ENCODE measurements at regions not wholly inside any gene's neighbourhood (a gene's known extent, or its start where the extent isn't known, plus 50 kb on each side); places are given as distances from the start of the nearest gene placed in this dataset.
A peak's percentile ranks its signal among the peaks of the same experiment; 100 is the strongest.

- Histone ChIP-seq H3K4me1 (no peaks in the 10 kb centered on the region), H3K36me3 (no peaks in the 10 kb centered on the region), H3K27me3 (replicated peaks in 1 of 7) (peaks cover 0 to 11% (median 0%) of the 10 kb centered on the region in 7 donors), H3K9me3 (no peaks in the 10 kb centered on the region), H3K27ac (no peak overlapping the region), H3K4me3 (no peak overlapping the region)
- 84 to 93% (median 86%) methylated on average over 5 of the region's 5 CpGs for WGBS, 5 donors
- peak; percentile 18 for DNase-seq
- TF ChIP-seq POLR2A (IDR thresholded peaks at IDR 0.05): no peak
- no peak for TF ChIP-seq POLR2AphosphoS5 (IDR thresholded peaks at IDR 0.05)
- no peak for TF ChIP-seq CTCF (IDR thresholded peaks at IDR 0.05 in 8 of 11, conservative IDR thresholded peaks at IDR 0.05 in 3 of 11)
- intact Hi-C loops (cut with DNase I; ENCODE audit: low total_unique reads): no loop called here
Measured at GRCh38 chr10:43971306-43971705, 322.6 kb upstream of the ZNF32 start.

- H3K36me3 ChIP-seq: no peaks in the 10 kb centered on the region
- DNase-seq: peak; percentile 35
- intact Hi-C loops (cut with DNase I; ENCODE audit: low total_unique reads): no loop called here
- WGBS, 5 donors: 82 to 90% (median 83%) methylated on average over 2 of the region's 2 CpGs
- H3K4me1 ChIP-seq: no peaks in the 10 kb centered on the region
- H3K4me3 ChIP-seq: no peak overlapping the region
- TF ChIP-seq POLR2AphosphoS5 (IDR thresholded peaks at IDR 0.05) (no peak), POLR2A (IDR thresholded peaks at IDR 0.05) (no peak), CTCF (IDR thresholded peaks at IDR 0.05 in 8 of 11, conservative IDR thresholded peaks at IDR 0.05 in 3 of 11) (no peak)
- H3K27ac ChIP-seq: no peak overlapping the region
- H3K27me3 ChIP-seq (replicated peaks in 1 of 7): peaks cover 0 to 11% (median 0%) of the 10 kb centered on the region in 7 donors
- no peaks in the 10 kb centered on the region for H3K9me3 ChIP-seq
Measured at GRCh38 chr10:43970717-43971116, 322.0 kb upstream of the ZNF32 start.

- Histone ChIP-seq H3K9me3 (no peaks in the 10 kb centered on the region), H3K4me1 (peaks cover 0 to 3% (median 1%) of the 10 kb centered on the region in 6 donors), H3K27ac (no peak overlapping the region), H3K36me3 (no peaks in the 10 kb centered on the region), H3K27me3 (replicated peaks in 1 of 7) (peaks cover 0 to 11% (median 0%) of the 10 kb centered on the region in 7 donors), H3K4me3 (no peak overlapping the region)
- DNase-seq: peak; percentile 32
- no peak for TF ChIP-seq POLR2AphosphoS5 (IDR thresholded peaks at IDR 0.05)
- TF ChIP-seq CTCF (IDR thresholded peaks at IDR 0.05 in 8 of 11, conservative IDR thresholded peaks at IDR 0.05 in 3 of 11): no peak
- WGBS, 5 donors: 74 to 96% (median 86%) methylated on average over 6 of the region's 6 CpGs
- intact Hi-C loops (cut with DNase I; ENCODE audit: low total_unique reads): no loop called here
Measured at GRCh38 chr10:43970018-43970698, 321.5 kb upstream of the ZNF32 start.

- H3K27ac ChIP-seq: no peak overlapping the region
- DNase-seq: peak; percentile 63
- intact Hi-C loops (cut with DNase I; ENCODE audit: low total_unique reads): no loop called here
- H3K9me3 ChIP-seq: no peaks in the 10 kb centered on the region
- no peak overlapping the region for H3K4me3 ChIP-seq
- 84 to 94% (median 90%) methylated on average over 8 to 9 of the region's 9 CpGs for whole genome bisulfite sequencing, 5 donors
- no peak for TF ChIP-seq POLR2AphosphoS5 (IDR thresholded peaks at IDR 0.05)
- TF ChIP-seq CTCF (IDR thresholded peaks at IDR 0.05 in 8 of 11, conservative IDR thresholded peaks at IDR 0.05 in 3 of 11): no peak
- no peak for TF ChIP-seq POLR2A (IDR thresholded peaks at IDR 0.05)
- H3K27me3 ChIP-seq (replicated peaks in 1 of 7): peaks cover 0 to 11% (median 0%) of the 10 kb centered on the region in 7 donors
- peaks cover 0 to 8% (median 5%) of the 10 kb centered on the region in 6 donors for H3K4me1 ChIP-seq
- H3K36me3 ChIP-seq: no peaks in the 10 kb centered on the region
Measured at GRCh38 chr10:43969506-43969905, 320.8 kb upstream of the ZNF32 start.
